CD4-positive, alpha-beta T cell treated with Interleukin-10 for 1 hour (primary cell): ENCODE measurements at regions not wholly inside any gene's neighbourhood (a gene's known extent, or its start where the extent isn't known, plus 50 kb on each side); places are given as distances from the start of the nearest gene placed in this dataset.
"Not testable (repeated sequence)": the region's sequence is repeated elsewhere in the genome, so short reads cannot be mapped to it uniquely, and the experiment has no call there.

ENCODE experiments used
- DNase-seq: peaks from one replicate; pipeline ENCODE4 v3.0.0-alpha.2; 2020

- DNase-seq = no peak
Measured at GRCh38 chr15:36438499-36438898, 140.9 kb upstream of the CDIN1 start.

- no peak for DNase-seq
Measured at GRCh38 chr15:36447373-36447772, 132.1 kb upstream of the CDIN1 start.

- no peak for DNase-seq
Measured at GRCh38 chr15:36448418-36448817, 131.0 kb upstream of the CDIN1 start.

GRCh38 chr15:36449084-36449661 lies 130.3 kb upstream of the CDIN1 start:
- DNase-seq = no peak

- no peak for DNase-seq
Measured at GRCh38 chr15:36449662-36450145, 129.7 kb upstream of the CDIN1 start.

GRCh38 chr15:36454244-36454643 lies 125.2 kb upstream of the CDIN1 start:
- DNase-seq = not testable (repeated sequence)

- DNase-seq = no peak
Measured at GRCh38 chr15:36458411-36458810, 121.0 kb upstream of the CDIN1 start.

- no peak for DNase-seq
Measured at GRCh38 chr15:36465304-36465703, 114.1 kb upstream of the CDIN1 start.

GRCh38 chr15:36468746-36469145 lies 110.7 kb upstream of the CDIN1 start:
- no peak for DNase-seq

- no peak for DNase-seq
Measured at GRCh38 chr15:36469311-36469966, 110.0 kb upstream of the CDIN1 start.

GRCh38 chr15:36472672-36473071 lies 106.8 kb upstream of the CDIN1 start:
- no peak for DNase-seq

- DNase-seq = no peak
Measured at GRCh38 chr15:36478561-36478960, 100.9 kb upstream of the CDIN1 start.

- no peak for DNase-seq
Measured at GRCh38 chr15:36479200-36479896, 100.1 kb upstream of the CDIN1 start.

GRCh38 chr15:36481156-36481555 lies 98.3 kb upstream of the CDIN1 start:
- no peak for DNase-seq

GRCh38 chr15:36483409-36483808 lies 96.0 kb upstream of the CDIN1 start:
- no peak for DNase-seq

GRCh38 chr15:36484038-36484778 lies 95.2 kb upstream of the CDIN1 start:
- DNase-seq = no peak

GRCh38 chr15:36491912-36492311 lies 87.5 kb upstream of the CDIN1 start:
- no peak for DNase-seq

- DNase-seq = no peak
Measured at GRCh38 chr15:36495456-36495991, 83.9 kb upstream of the CDIN1 start.

GRCh38 chr15:36497901-36498300 lies 81.5 kb upstream of the CDIN1 start:
- DNase-seq = no peak

- no peak for DNase-seq
Measured at GRCh38 chr15:36498401-36498800, 81.0 kb upstream of the CDIN1 start.

GRCh38 chr15:36498916-36499315 lies 80.5 kb upstream of the CDIN1 start:
- no peak for DNase-seq

- DNase-seq = no peak
Measured at GRCh38 chr15:36499412-36500389, 79.7 kb upstream of the CDIN1 start.
